IMR-90 (cell line): ENCODE measurements at regions not wholly inside any gene's neighbourhood (a gene's known extent, or its start where the extent isn't known, plus 50 kb on each side); places are given as distances from the start of the nearest gene placed in this dataset.

ENCODE experiments used
- BHLHE40 ChIP-seq: fragments of 150-350 bp; IDR thresholded peaks from 2 replicates; pipeline ENCODE4 v1.6.1; 2016; ENCODE audit warnings: mild to moderate bottlenecking, low read depth, low read length
- POLR2A ChIP-seq: IDR thresholded peaks from 2 replicates; pipeline ENCODE4 v1.6.1; 2012; ENCODE audit warnings: mild to moderate bottlenecking, low read depth, low read length
- RAD21 ChIP-seq: IDR thresholded peaks from 2 replicates; pipeline ENCODE4 v1.6.1; 2012; ENCODE audit warnings: low read length, improper control_type of control experiment

DNA sequence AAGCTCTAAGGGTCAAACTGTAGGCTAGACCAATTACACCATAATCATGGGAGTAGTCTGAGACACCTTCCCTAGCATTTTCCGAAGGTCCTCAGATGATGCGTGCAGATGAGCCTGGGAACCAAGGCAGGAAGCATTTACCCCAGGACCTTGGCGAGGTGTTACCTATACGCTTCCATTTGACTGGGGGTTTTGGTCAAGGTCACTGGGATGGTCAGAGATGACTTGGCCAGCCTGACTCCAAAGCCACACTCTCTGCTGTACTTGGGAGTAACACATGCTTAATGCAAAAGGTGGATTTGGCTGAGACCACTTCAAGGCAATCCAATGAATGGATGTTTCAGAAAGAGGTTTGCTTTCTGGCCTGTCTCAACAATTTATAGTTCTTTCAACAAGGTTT lies 98.9 kb upstream of the IRS2 start:
- no peak for TF ChIP-seq BHLHE40
- no peak for TF ChIP-seq POLR2A
- TF ChIP-seq RAD21 = no peak
